Stimulated activated naive CD8-positive, alpha-beta T cell treated with anti-CD3 and anti-CD28 coated beads, Interleukin-15, Interleukin-2, amounts not matched to agents 100 U/mL and 50 U/mL, for 24 hours (primary cell): ENCODE measurements at regions not wholly inside any gene's neighbourhood (a gene's known extent, or its start where the extent isn't known, plus 50 kb on each side); places are given as distances from the start of the nearest gene placed in this dataset.
"Not testable (repeated sequence)": the region's sequence is repeated elsewhere in the genome, so short reads cannot be mapped to it uniquely, and the experiment has no call there.

Experiments
- ATAC-seq: fragments of 150-1000 bp; cut with Tn5 transposase; one replicate; pipeline ENCODE4 v1.10.0; 2021
- DNase-seq: peaks from one replicate; pipeline ENCODE4 v3.0.0; 2021

DNA sequence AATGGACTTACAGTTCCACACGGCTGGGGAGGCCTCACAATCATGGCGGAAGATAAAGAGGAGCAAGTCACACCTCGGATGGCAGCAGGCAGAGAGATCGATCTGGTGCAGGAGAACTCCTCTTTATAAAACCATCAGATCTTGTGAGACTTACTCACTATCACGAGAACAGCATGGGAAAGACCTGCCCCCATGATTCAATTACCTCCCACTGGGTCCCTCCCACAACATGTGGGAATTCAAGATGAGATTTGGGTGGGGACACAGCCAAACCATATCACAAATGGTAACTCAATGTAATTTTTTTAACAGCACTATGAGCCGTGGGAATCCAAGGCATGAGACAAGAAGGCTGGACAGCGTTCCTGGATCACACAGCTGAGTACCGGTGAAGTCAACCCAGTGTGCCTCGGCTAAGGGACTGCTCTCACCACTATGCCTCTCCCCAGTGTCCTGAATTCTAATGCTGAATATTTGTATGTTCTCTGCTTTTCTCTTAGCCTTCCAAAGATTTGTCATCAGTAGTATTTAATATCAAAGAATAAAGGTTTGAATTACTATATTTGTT is 84.3 kb downstream of the IRS2 start:
- not testable (repeated sequence) for ATAC-seq, DNase-seq

DNA sequence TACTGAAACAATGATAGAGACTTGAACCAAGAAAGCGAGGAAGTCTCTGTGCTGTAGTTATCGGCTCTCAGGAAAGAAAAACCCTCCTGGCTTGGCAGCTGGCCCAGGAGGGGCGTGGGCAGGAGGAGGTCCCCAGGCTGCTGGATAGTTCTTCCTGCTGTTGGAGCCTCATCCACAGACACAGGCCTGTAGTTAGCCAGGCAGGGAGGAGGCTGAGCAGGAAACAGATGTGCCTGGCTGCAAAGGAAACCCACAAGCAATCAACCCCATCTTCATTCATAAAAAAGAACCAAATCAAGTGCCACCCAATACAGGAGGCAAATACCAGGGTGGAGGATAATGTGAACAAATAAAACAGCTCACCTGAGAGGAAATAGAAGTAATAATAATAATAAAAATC is 86.2 kb downstream of the IRS2 start:
- no peak for DNase-seq
- no peak for ATAC-seq

DNA sequence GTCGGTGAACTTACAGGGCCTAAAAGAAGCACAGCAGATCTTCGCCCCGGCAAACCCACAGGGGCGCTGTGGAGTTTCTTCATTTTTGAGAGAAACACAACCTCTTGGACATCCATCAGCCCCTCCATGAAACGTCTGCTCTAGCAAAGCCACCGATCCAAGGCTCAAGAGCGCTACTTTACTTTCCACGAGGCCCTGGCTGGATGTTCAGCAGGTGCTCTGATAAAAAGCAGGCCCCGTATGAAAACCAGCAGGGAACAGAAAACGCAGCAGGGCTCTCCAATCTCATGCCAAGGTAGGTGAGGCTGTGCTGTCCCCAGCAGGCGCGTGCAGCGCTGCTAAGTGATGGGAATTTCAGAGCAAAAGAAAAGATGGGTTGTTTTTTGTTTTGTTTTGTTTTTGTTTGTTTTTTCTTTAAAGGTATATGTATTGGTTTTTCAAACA is 86.7 kb downstream of the IRS2 start:
- no peak for ATAC-seq

DNA sequence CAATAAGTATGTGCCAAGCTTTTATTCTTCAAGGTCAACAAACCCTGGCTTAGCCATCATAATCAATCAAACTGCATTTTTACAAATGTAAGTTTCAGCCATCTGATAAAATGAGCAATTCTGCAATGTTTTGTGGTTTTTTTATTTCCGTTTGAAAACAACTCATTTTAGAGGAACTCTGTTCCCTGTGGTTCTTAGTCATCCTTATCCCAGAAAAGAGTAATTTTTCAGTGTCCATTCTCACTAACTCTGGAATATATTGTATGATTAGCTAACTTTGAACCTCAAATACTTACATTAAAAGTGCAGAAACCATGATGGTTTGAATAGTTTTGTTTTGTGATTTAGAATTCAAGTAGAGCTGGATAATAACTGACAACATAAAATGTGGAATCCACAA is 87.6 kb downstream of the IRS2 start:
- ATAC-seq, result no peak
- DNase-seq, result no peak

More for the DNA sequence above, 86.7 kb downstream of the IRS2 start:
- DNase-seq, result no peak

DNA sequence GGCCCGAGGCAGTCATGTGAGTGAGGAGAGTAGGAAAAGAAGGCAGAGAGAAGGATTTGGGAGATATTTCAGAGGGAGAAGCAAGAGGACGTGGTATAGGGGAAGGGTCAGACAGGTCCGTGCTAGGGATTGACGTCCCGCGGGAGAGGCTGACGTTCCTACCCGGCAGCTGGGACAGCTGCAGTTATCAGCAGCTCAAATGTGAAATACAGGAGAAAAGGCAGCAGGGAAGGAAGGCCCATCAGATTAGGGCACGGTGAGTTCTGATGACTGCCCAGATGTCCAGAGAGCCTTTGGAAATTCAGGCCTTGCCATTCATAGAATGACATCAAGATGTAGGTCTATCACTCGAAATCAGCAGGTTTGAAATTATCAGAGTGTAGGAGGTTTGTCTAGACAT is 88.4 kb downstream of the IRS2 start:
- DNase-seq, result no peak
- ATAC-seq, result no peak

DNA sequence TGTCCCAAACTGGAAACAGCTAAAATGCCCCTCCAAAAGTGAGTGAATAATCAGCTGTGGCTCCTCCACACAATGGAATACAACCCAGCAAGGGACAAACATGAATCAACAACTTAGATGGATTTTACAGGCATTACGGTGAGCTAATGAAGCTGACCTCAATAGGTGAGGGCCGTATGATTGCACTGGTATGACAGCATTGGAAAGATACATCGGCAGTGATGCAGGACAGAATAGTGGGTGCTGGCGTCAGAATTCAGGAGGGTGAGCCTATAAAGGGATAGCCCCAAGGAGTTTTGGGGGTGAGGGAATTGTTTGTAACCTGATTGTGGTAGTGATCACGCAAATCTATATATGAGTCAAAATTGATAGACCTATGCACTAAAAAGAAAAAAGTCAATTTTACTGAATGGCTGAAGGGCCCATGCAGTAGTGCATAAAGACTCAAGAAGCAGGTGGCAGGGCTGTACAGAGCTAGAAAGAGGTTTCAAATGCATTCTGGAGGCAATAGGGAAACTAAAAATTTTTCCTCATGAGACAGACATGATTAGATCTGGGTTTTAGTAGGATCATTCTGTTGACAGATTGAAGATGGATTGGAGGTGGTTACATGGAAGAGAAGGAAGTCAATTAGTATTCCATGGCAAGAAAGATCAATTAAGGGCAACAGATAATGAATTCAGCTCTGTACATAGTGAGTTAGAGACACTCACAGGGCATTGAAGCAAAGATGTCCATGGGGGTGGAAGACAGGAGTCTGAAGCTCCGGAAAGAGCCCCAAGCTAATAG is 90.8 kb downstream of the IRS2 start:
- ATAC-seq, result no peak
- DNase-seq, result no peak

DNA sequence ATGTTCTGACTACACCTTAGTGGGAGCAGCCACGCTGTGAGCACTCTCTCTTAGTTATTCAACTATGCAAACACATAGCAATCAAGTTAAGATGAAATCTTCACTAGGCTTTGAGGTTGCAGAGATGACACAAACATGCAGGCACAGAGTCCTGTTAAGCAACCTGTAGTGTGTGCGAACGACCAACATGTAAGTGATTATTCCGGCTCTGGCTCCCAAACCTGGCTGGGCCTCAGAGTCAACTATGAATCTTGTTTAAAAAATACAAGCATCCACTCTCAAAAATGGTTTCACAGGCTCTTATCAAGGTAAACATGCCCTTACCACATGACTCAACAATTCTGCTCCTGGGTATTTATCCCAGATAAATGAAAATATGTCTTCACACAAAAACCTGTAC is 91.4 kb downstream of the IRS2 start:
- DNase-seq (no peak), ATAC-seq (no peak)

DNA sequence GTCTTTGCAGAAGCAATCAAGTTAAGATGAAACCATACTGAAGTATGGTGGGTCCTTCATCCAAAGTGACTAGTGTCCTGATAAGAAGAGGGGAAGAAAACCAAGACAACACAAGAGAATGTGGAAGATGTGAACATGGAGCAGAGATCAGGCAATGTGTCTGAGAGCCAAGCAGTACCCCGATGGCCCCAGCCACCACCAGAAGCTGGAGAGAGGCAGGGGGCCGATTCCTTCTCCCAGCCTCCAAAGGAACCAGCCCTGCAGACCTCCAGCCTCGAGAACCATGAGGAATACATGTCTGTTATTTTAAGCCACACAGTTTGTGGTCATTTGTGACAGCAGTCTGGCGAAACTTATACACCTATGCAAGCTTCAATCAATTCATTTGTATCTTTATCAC is 93.2 kb downstream of the IRS2 start:
- ATAC-seq (no peak), DNase-seq (no peak)

DNA sequence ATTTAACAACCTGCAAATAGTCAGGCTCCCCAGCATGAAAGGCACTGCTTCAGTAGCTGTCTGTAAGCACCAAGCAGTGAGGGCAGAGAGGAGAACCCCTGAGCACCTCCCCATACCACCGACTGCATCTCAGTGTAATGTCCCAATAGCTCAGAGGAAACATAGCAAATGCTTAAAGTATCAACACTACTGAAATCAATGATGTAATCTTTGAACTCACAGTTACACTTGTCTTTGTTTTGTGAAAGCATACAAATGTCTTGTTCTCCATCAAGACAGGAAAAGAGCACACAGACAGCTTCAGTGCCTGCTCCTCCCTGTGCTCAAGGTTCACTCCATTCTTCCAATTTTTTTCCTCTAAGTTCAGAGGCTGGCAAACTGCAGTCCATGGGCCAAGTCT is 94.7 kb downstream of the IRS2 start:
- DNase-seq (no peak), ATAC-seq (no peak)

DNA sequence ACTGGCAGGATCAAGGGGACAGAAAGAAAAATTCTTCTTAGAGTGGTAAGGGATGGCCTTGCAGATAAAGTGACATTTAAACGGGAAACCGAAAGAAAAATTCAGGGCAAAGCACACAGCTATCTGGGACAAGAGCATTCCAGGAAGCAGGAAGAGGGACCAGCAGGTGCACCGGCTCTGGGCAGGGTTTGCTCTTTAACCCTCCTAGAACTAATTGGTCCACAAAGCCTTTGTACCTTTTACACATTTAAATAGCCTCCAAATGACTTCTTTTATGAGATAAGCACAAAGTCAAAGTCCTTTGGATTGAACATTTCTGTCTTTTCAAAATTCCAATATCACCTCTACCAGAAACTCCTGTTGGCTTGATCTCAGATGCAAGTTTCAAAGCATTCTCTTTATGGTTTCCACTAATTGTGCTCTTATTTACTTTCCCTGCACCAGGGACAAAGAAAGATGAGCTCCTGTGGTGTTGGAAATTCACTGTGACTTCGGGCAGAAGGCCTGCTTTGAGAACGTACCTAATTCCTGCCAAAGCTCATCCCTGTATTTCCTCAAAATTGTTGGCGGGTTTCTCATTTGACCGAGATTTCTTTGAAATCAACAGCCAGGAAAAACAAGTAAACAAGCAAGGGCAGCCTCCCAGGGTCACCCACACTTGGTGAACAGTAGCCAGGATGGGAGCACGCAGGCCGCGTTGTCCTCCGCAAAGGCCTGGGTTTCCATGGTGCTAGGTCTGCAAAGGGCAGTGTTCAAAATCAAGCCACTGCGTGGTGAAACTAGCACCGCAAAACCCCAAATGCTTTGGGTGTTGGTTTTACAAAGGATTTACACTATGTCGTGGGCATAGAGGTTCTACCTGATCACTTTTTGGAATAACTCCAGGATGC is 98.6 kb downstream of the IRS2 start:
- DNase-seq (no peak), ATAC-seq (no peak)

DNA sequence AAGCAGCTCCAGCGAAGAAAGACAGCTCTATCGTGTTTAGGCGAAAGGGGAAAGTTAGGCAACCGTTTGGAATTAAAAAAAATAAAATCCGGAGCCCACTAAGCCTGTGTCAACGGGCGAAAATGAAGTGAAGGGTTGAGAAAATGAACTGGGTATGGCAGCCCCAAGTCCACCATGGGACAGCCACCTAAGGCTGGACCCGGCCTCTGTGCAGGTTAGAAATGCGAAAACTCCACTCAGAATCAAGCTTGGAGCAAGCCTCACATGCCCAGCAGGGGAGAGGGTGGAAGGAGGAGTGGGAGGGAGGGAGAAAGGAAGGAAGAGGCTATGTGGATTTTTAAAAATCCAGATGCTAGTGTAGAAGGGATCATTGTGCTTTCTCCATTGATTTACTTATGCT is 101.2 kb downstream of the IRS2 start:
- ATAC-seq, result no peak
- DNase-seq, result no peak

DNA sequence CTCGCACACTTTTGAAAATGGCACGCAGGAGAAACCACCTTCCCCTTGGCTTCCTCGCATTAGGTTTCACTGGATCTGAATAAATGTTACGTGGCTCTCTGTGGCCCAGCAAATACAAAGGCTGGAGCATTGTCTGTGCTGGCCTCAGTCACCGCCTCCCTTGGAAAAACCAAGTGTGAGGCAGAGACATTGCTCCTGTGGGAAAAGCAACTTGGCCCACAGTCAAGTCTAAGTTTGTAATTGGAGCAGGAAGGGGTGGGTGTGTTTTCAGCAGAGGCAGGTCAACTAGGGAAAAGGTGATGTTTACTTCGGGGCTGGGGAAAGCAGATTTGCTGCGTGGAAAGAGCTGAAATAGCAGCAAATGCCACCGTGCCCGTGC is 101.6 kb downstream of the IRS2 start:
- ATAC-seq, result no peak

DNA sequence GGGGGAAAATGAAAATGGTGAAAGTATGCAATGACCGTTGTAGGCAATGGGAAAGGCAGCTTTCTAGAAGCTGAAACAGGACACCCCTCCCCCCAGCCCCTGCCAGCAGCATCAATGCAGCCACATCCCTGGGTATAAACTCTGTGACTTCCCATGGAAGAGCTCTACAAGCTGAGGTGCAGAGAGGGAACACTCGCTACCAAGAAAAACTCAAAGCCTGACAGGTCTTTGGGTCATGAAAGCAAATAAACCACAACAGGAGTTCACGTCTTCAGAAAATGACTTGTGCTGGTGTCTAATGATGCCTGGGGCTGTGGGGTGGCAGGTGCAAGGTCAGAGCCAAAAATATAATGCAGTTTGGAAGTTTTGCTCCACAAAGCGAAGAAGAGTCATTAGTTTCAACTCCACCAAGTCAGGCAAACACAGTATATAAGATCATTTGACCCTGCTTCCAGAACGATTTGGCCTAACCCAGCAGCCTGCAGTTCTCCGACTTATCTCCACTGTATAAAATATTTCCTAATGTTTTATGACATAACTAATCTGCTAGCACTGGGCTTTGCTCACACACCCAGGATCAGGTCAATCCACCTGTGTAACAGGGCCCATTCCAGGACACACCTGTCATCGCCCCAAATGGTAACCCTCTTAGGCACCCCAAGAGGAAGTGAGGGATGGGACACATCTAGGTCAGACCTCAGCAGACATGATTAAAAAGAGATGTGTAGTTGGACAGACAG is 102.1 kb downstream of the IRS2 start:
- ATAC-seq (no peak), DNase-seq (no peak)

More for the DNA sequence above, 101.6 kb downstream of the IRS2 start:
- DNase-seq, result no peak

DNA sequence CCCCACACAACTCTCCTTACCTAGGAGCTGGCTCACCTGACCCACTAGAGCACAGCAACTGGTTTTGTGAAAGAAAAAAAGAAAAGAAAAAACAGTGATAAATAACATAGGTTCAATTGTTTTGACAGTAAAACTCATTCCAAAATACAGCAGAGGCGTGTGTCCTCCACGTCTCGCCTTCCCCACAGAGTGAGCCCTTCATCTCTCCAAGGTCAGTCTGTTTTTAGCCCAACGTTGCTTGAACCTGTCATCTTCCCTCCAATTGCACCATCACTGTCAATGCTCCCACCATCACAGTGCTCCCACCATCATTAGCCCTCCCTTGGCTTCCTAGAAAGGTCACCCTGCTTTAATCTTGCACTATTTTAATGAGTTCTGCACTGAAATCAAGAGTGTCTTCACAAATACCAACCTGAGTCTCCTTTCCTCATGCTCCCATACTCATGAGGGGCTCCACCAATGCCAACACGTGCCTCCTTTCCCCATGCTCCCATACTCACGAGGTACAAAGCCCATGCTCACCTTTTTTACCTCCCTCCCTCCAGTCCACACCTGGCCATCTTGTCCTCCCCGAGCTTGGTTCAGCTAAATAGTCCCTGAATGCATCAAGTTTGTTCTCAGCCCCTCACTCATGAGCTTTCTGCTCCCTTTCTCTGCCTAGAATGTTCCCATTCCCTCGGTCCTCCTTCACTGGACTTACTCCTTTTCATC is 103.7 kb downstream of the IRS2 start:
- DNase-seq (no peak), ATAC-seq (no peak)

DNA sequence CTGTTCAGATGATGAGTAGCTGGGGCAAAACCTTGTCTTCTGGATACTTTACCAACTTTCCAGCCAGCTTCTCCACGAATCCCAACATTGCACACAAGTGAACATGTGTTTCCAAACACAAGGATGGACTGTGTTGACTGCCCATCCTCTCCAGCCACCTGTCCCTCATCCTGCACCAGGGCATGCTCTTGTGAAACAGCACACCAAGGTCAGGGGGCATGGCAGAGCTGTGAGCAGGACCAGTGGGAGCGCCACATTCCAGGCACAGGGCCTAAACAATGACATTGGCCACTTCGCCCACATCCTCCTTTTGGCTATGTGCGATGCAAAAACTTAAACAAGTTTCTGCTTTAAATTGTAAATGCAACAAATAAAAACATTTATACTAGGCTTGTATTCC is 105.5 kb downstream of the IRS2 start:
- ATAC-seq, result no peak
- DNase-seq, result no peak

DNA sequence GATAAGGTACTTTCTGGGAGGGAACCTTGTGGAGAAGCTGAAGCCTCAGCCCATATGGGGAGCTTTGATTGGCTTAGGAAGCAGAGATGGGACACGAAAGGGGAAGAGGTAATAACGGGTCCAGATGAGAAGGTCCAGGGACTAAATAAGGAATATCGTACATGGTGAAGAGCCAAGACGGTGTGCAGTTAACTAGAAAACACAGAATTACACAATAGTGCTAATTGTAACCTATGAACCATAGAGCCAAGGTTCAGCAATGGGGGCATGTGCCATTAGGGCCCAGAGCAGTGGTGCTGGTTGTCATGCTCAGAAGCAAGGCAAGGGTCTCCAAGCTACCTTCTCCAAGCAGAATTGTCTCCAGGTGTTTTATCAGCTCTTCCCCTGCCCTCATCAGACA is 106.1 kb downstream of the IRS2 start:
- ATAC-seq, result no peak
- no peak for DNase-seq

DNA sequence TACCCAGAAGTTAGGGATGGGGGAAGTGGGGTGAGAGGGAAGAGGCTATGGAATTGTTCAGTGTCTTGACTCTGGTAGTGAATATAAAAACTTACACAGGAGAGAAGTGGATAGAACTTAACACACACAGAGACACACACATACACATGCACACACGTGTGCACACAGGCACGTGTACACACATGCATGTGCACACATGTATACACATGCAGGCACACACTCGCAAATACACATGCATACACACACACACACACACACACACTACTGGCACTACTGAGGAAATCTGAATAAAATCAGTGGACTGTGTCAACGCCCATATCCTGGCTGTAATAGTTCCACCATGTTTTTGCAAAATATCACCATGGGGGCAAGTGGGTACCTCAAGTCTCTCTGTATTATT is 107.9 kb downstream of the IRS2 start:
- no peak for DNase-seq
- no peak for ATAC-seq

DNA sequence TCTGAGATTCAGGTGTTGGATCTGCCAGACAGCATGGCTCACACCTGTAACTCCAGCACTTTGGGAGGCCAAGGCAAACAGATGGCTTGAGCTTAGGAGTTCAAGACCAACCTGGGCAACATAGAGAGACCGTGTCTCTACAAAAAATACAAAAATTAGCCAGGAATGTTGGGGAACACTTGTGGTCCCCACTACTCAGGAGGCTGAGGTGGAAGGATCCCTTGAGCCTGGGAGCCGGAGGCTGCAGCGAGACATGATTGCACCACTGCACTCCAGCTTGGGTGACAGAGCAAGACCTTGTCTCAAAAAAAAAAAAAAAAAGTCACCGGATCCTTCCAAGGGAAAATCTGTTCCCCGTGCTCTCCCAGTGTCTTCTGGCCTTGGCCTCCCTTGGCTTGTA is 109.2 kb downstream of the IRS2 start:
- ATAC-seq, result no peak
- DNase-seq, result no peak

DNA sequence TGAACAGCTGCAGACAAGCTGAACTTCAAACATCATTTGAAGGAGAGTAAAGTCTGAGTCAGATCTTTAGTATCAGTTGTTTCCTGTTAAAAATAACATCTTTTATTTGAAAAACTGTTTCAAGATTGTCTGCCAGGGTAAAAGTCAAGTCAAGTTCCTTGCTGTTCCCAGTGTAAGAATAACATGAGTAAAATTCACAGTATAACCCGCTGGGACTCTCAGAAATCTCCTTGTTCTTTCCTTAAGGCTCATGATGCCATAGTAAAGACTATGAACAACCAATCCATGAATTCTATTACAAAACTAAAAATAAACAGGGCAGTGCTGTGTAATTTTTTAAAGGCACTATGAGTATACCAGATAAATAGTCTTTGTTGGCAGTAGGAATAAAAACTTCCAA is 112.9 kb downstream of the IRS2 start:
- DNase-seq, result no peak

DNA sequence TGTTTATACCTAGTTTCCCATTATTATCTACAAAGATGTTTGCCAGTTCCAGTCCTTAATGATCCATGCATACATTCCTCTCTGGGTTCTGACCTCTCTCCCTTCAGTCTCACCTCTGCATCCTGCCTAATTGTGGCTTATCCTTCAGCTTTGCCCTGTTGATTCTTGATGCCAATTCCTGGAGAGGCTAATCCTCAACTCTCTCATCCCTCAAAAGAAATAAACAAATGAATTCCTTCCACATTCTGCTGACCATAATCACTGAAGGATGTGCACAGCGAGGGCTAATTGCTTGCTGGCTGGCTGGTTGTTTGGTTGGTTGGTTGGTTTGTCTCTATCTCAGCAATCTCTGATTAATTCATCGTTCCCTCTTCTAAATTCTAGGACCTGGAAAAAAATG is 113.8 kb downstream of the IRS2 start:
- no peak for ATAC-seq

More for the DNA sequence above, 112.9 kb downstream of the IRS2 start:
- no peak for ATAC-seq

DNA sequence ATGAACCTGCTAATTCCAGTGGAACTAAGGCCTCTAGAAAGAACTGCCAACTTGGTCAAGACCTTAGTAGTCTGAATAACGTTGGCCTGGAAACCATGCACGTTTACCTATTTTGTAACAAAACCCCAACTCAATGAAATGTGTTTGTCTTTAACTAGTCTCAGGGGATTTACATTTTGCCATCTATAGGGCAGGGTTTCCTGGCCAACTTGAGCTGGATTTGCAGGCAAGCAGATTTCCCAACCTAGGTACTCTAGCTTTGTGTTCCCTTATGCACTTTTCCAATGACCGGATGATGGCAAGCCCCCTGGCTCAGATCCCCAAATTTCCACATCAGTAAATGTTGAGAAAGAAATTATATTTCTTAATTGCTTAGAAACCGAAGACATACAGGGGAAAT is 114.5 kb downstream of the IRS2 start:
- no peak for ATAC-seq
- DNase-seq, result no peak

More for the DNA sequence above, 113.8 kb downstream of the IRS2 start:
- DNase-seq, result no peak

DNA sequence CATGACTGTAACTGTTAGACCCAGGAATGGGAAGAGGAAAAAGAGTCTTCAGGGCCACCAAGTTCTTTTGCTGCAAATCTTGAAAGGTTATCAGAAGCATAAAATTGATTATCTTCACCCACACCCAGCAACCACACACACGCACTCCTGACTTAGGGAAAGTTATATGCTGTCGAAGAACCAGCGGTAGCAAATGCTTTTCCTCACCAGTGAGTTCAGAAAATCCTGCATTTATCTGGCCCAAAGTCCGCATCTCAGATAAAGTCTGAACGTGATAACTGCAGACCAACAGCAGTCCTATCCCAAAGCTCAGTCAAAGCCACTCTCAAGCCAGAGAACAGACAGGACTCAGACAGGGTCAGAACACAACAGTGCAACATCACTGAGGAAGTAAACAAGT is 115.6 kb downstream of the IRS2 start:
- DNase-seq (no peak), ATAC-seq (no peak)
